ENCODE measurements at regions not wholly inside any gene's neighbourhood (a gene's known extent, or its start where the extent isn't known, plus 50 kb on each side); places are given as distances from the start of the nearest gene placed in this dataset.

DNA sequence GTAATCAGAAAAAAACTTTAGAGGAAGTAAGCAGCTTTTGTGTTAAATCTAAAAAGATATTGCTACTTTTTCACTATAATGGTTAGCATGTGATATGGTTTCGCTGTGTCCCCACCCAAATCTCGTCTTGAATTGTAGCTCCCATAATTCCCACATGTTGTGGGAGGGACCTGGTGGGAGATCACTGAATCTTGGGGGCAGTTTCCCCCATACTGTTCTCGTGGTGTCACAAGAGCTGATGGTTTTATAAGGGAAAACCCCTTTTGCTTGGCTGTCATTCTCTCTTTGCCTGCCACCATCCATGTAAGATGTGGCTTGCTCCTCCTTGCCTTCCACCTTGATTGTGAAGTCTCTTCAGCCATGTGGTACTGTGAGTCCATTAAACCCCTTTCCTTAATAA lies 117.1 kb downstream of the KCNJ2 start:
- H3K36me3 ChIP-seq (ENCODE audit: control insufficient read depth in 2 of 2, extremely low read depth in 1 of 2, insufficient read depth in 2 of 2, low read length in 2 of 2), result no peaks in the 10 kb centered on the region
- H3K27ac ChIP-seq (ENCODE audit: insufficient read depth, low read depth, low read length), result no peak overlapping the region
- H3K79me2 ChIP-seq (ENCODE audit: control insufficient read depth, insufficient read depth, low read length), result no peaks in the 10 kb centered on the region
- FAIRE-seq (no peak), DNase-seq (ENCODE audit: low read depth, low spot score) (no peak)
- no TSS peak for BruUV-seq (replicated peaks)
- intact Hi-C loops (cut with micrococcal nuclease) (loop anchor here (1.0 kb wide), 1 partner anchor 10 kb away; no protein-coding TSS in a partner anchor), dilution Hi-C loops (cut with MboI; ENCODE audit: extremely low pct_ligation_motif_present, low sequenced_read_pairs) (no loop called here)
- no peaks in the 10 kb centered on the region for H3K9me1 ChIP-seq (replicated peaks; ENCODE audit: control insufficient read depth, extremely low read depth, insufficient read depth, low read length)
- H3K9me3 ChIP-seq (replicated peaks; ENCODE audit: control insufficient read depth, insufficient read depth, low read length), result no peaks in the 10 kb centered on the region
- no peak overlapping the region for H3K4me2 ChIP-seq (ENCODE audit: insufficient read depth, low read length)
- ChIA-PET CTCF (no interaction called here), POLR2A (no interaction called here)
- H3K27me3 ChIP-seq (ENCODE audit: control insufficient read depth in 2 of 2, insufficient read depth in 2 of 2, low read length in 2 of 2), result no peaks in the 10 kb centered on the region
- H4K20me1 ChIP-seq (replicated peaks; ENCODE audit: control insufficient read depth, extremely low read depth, insufficient read depth, low read length), result no peaks in the 10 kb centered on the region
- no peak overlapping the region for H2AFZ ChIP-seq (ENCODE audit: low read depth, low read length)
- no peaks in the 10 kb centered on the region for H3K4me1 ChIP-seq (ENCODE audit: control insufficient read depth, extremely low read depth, insufficient read depth, low read length)
- TF ChIP-seq, protein P1, sequence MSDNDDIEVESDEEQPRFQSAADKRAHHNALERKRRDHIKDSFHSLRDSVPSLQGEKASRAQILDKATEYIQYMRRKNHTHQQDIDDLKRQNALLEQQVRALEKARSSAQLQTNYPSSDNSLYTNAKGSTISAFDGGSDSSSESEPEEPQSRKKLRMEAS (IDR thresholded peaks at IDR 0.05; ENCODE audit: insufficient read depth, insufficient read length), result no peak
- TF ChIP-seq GATA2 (IDR thresholded peaks at IDR 0.05; ENCODE audit: insufficient read depth, insufficient read length, low read depth, low read length), result no peak
- TF ChIP-seq MYC (IDR thresholded peaks at IDR 0.05; ENCODE audit: low read depth, low read length), result no peak
- no peak for TF ChIP-seq JUN (IDR thresholded peaks at IDR 0.05; ENCODE audit: borderline replicate concordance, insufficient read depth, insufficient read length, low read depth)
- TF ChIP-seq POLR2AphosphoS5 (IDR thresholded peaks at IDR 0.05; ENCODE audit: insufficient read depth, low read depth, low read length), result no peak
- TF ChIP-seq POLR2A (IDR thresholded peaks at IDR 0.05; ENCODE audit: low read depth, low read length), result no peak
- no peak for TF ChIP-seq FOS (IDR thresholded peaks at IDR 0.05; ENCODE audit: borderline replicate concordance, insufficient read depth, low read length)
- TF ChIP-seq, protein P2, sequence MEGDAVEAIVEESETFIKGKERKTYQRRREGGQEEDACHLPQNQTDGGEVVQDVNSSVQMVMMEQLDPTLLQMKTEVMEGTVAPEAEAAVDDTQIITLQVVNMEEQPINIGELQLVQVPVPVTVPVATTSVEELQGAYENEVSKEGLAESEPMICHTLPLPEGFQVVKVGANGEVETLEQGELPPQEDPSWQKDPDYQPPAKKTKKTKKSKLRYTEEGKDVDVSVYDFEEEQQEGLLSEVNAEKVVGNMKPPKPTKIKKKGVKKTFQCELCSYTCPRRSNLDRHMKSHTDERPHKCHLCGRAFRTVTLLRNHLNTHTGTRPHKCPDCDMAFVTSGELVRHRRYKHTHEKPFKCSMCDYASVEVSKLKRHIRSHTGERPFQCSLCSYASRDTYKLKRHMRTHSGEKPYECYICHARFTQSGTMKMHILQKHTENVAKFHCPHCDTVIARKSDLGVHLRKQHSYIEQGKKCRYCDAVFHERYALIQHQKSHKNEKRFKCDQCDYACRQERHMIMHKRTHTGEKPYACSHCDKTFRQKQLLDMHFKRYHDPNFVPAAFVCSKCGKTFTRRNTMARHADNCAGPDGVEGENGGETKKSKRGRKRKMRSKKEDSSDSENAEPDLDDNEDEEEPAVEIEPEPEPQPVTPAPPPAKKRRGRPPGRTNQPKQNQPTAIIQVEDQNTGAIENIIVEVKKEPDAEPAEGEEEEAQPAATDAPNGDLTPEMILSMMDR (IDR thresholded peaks at IDR 0.05; ENCODE audit: extremely low read depth in 1 of 2, insufficient read depth in 1 of 2, low read depth in 1 of 2, low read length in 2 of 2), result no peak
- TF ChIP-seq EZH2 (IDR thresholded peaks at IDR 0.05; ENCODE audit: borderline replicate concordance, low read depth, low read length, severe bottlenecking), result no peak
- no peak overlapping the region for H3K9ac ChIP-seq (replicated peaks; ENCODE audit: extremely low read depth, insufficient read depth, low read length)
- H3K4me3 ChIP-seq (replicated peaks in 1 of 3; ENCODE audit: insufficient read depth in 1 of 3, low read depth in 1 of 3, low read length in 3 of 3), result no peak overlapping the region

Data from endothelial cell of umbilical vein (primary cell).